ENCODE measurements at regions not wholly inside any gene's neighbourhood (a gene's known extent, or its start where the extent isn't known, plus 50 kb on each side); places are given as distances from the start of the nearest gene placed in this dataset.

GRCh38 chr1:208534599-208534897 is 290.4 kb upstream of the PLXNA2 start:
- Histone ChIP-seq H3K36me3 (no peaks in the 10 kb centered on the region), H3K27me3 (no peaks in the 10 kb centered on the region), H3K27ac (no peak overlapping the region), H3K9me3 (no peaks in the 10 kb centered on the region), H3K4me1 (no peaks in the 10 kb centered on the region), H3K4me3 (no peak overlapping the region)
- intact Hi-C loops (cut with DNase I) = no loop called here
- no peak for TF ChIP-seq CTCF (IDR thresholded peaks at IDR 0.05)
- no peak for DNase-seq (ENCODE audit: low spot score in 2 of 2)

- H3K27me3 ChIP-seq = no peaks in the 10 kb centered on the region
- intact Hi-C loops (cut with DNase I) = no loop called here
- no peak overlapping the region for H3K27ac ChIP-seq
- H3K36me3 ChIP-seq = no peaks in the 10 kb centered on the region
- no peak overlapping the region for H3K4me3 ChIP-seq
- TF ChIP-seq CTCF (IDR thresholded peaks at IDR 0.05) = no peak
- no peaks in the 10 kb centered on the region for H3K9me3 ChIP-seq
- H3K4me1 ChIP-seq = no peaks in the 10 kb centered on the region
- no peak for DNase-seq (ENCODE audit: low spot score in 2 of 2)
Observed at GRCh38 chr1:208534979-208535378, 290.8 kb upstream of the PLXNA2 start.

- Histone ChIP-seq H3K4me1 (no peaks in the 10 kb centered on the region), H3K4me3 (no peak overlapping the region), H3K9me3 (no peaks in the 10 kb centered on the region), H3K36me3 (no peaks in the 10 kb centered on the region), H3K27me3 (no peaks in the 10 kb centered on the region), H3K27ac (no peak overlapping the region)
- intact Hi-C loops (cut with DNase I) = no loop called here
- no peak for DNase-seq (ENCODE audit: low spot score in 2 of 2)
- no peak for TF ChIP-seq CTCF (IDR thresholded peaks at IDR 0.05)
Observed at GRCh38 chr1:208535511-208535910, 291.3 kb upstream of the PLXNA2 start.

GRCh38 chr1:208536212-208536611 is 292.0 kb upstream of the PLXNA2 start:
- TF ChIP-seq CTCF (IDR thresholded peaks at IDR 0.05) = no peak
- Histone ChIP-seq H3K27me3 (no peaks in the 10 kb centered on the region), H3K9me3 (no peaks in the 10 kb centered on the region), H3K27ac (no peak overlapping the region), H3K36me3 (no peaks in the 10 kb centered on the region), H3K4me1 (no peaks in the 10 kb centered on the region), H3K4me3 (no peak overlapping the region)
- intact Hi-C loops (cut with DNase I) = no loop called here
- no peak for DNase-seq (ENCODE audit: low spot score in 2 of 2)

GRCh38 chr1:208537198-208537597 is 293.0 kb upstream of the PLXNA2 start:
- no peaks in the 10 kb centered on the region for H3K27me3 ChIP-seq
- no peak overlapping the region for H3K27ac ChIP-seq
- DNase-seq (ENCODE audit: low spot score in 2 of 2) = no peak
- intact Hi-C loops (cut with DNase I) = no loop called here
- no peak overlapping the region for H3K4me3 ChIP-seq
- H3K36me3 ChIP-seq = no peaks in the 10 kb centered on the region
- no peaks in the 10 kb centered on the region for H3K9me3 ChIP-seq
- no peaks in the 10 kb centered on the region for H3K4me1 ChIP-seq
- no peak for TF ChIP-seq CTCF (IDR thresholded peaks at IDR 0.05)

GRCh38 chr1:208538078-208538477 is 293.9 kb upstream of the PLXNA2 start:
- intact Hi-C loops (cut with DNase I) = no loop called here
- Histone ChIP-seq H3K27me3 (no peaks in the 10 kb centered on the region), H3K27ac (no peak overlapping the region), H3K9me3 (no peaks in the 10 kb centered on the region), H3K36me3 (no peaks in the 10 kb centered on the region), H3K4me3 (no peak overlapping the region), H3K4me1 (no peaks in the 10 kb centered on the region)
- TF ChIP-seq CTCF (IDR thresholded peaks at IDR 0.05) = no peak
- no peak for DNase-seq (ENCODE audit: low spot score in 2 of 2)

Measured in ascending aorta (tissue), 2 donors.